OCI-LY1 (cell line): ENCODE measurements at regions not wholly inside any gene's neighbourhood (a gene's known extent, or its start where the extent isn't known, plus 50 kb on each side); places are given as distances from the start of the nearest gene placed in this dataset.

Experiments used
- EZH2 ChIP-seq: fragments of 200-600 bp; sonication (generic), shearing (Covaris generic); IDR thresholded peaks from 2 replicates; pipeline ENCODE4 v1.8.0; 2017; ENCODE audit warnings: borderline replicate concordance, mixed run types, mild to moderate bottlenecking, antibody characterized with exemption, low read length, moderate library complexity, mixed read lengths
- TF ChIP-seq, protein P1 (sequence below): fragments of 200-600 bp; sonication (generic), shearing (Covaris generic); IDR thresholded peaks from 2 replicates; pipeline ENCODE4 v1.5.1; 2017; ENCODE audit warnings: mild to moderate bottlenecking, antibody characterized with exemption, low read length, moderate library complexity, mixed read lengths

DNA sequence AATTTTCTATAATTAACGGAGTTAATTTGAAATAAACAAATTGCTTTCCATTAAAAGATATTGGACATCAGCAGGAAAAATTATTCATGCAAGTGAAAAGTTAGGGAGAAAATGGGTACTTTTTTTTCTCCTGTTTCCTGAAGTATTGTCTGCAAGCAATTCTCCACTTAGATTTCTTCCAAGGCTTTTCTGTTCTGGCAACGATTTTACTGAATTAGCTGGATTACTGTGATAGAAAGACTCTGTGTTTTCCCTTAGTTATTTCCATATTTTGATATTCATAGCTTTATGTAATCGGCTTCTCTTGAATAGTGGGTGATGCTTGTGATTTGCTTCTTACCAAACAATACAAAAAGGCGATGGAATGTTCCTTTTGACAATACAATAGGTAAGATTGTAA is 1333.9 kb downstream of the AMY1C start:
- TF ChIP-seq, protein P1, sequence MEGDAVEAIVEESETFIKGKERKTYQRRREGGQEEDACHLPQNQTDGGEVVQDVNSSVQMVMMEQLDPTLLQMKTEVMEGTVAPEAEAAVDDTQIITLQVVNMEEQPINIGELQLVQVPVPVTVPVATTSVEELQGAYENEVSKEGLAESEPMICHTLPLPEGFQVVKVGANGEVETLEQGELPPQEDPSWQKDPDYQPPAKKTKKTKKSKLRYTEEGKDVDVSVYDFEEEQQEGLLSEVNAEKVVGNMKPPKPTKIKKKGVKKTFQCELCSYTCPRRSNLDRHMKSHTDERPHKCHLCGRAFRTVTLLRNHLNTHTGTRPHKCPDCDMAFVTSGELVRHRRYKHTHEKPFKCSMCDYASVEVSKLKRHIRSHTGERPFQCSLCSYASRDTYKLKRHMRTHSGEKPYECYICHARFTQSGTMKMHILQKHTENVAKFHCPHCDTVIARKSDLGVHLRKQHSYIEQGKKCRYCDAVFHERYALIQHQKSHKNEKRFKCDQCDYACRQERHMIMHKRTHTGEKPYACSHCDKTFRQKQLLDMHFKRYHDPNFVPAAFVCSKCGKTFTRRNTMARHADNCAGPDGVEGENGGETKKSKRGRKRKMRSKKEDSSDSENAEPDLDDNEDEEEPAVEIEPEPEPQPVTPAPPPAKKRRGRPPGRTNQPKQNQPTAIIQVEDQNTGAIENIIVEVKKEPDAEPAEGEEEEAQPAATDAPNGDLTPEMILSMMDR: no peak
- no peak for TF ChIP-seq EZH2
